Head of caudate nucleus (tissue), 42 donors: ENCODE measurements at regions not wholly inside any gene's neighbourhood (a gene's known extent, or its start where the extent isn't known, plus 50 kb on each side); places are given as distances from the start of the nearest gene placed in this dataset.
A peak's percentile ranks its signal among the peaks of the same experiment; 100 is the strongest.

Experiments
- DNase-seq, 42 donors: peaks; one replicate each; pipeline versions ENCODE4 v3.0.0 to v3.0.0-alpha.2; 2020 to 2021; ENCODE audit warnings: mixed read lengths in 7 of 42
- intact Hi-C: fragments of 100-400 bp; cut with DNase I; formaldehyde crosslinking; loops from one replicate; pipeline ENCODE4 v1.15.0; 2022

- no peak for DNase-seq
- intact Hi-C loops = no loop called here
Observed at GRCh38 chr5:38048400-38048799, 208.6 kb upstream of the GDNF start.

- intact Hi-C loops = no loop called here
- no peak for DNase-seq
Observed at GRCh38 chr5:38046103-38046502, 206.3 kb upstream of the GDNF start.

- intact Hi-C loops = no loop called here
- DNase-seq = no peak
Observed at GRCh38 chr5:38045446-38045845, 205.6 kb upstream of the GDNF start.

GRCh38 chr5:38039826-38040225, 200.0 kb upstream of the GDNF start:
- no peak for DNase-seq
- intact Hi-C loops = no loop called here

GRCh38 chr5:38039091-38039490, 199.2 kb upstream of the GDNF start:
- intact Hi-C loops = no loop called here
- DNase-seq = no peak

GRCh38 chr5:38036765-38037164, 196.9 kb upstream of the GDNF start:
- DNase-seq = no peak
- intact Hi-C loops = no loop called here

GRCh38 chr5:38032149-38032548, 192.3 kb upstream of the GDNF start:
- intact Hi-C loops = no loop called here
- no peak for DNase-seq

- intact Hi-C loops = no loop called here
Observed at GRCh38 chr5:38031304-38031703, 191.5 kb upstream of the GDNF start.

GRCh38 chr5:38029397-38030065, 189.7 kb upstream of the GDNF start:
- intact Hi-C loops = no loop called here
- DNase-seq = no peak

More at GRCh38 chr5:38031304-38031703, 191.5 kb upstream of the GDNF start:
- peak in 1 of 42 donors; percentile 28 for DNase-seq

GRCh38 chr5:38023799-38024198, 184.0 kb upstream of the GDNF start:
- intact Hi-C loops = no loop called here
- no peak for DNase-seq

GRCh38 chr5:38023371-38023770, 183.5 kb upstream of the GDNF start:
- DNase-seq = no peak
- intact Hi-C loops = no loop called here

GRCh38 chr5:38022631-38023030, 182.8 kb upstream of the GDNF start:
- intact Hi-C loops = no loop called here
- no peak for DNase-seq

GRCh38 chr5:38018016-38018415, 178.2 kb upstream of the GDNF start:
- intact Hi-C loops = no loop called here
- DNase-seq = no peak

- intact Hi-C loops = no loop called here
- no peak for DNase-seq
Observed at GRCh38 chr5:38013107-38013506, 173.3 kb upstream of the GDNF start.

GRCh38 chr5:38011668-38012188, 171.9 kb upstream of the GDNF start:
- intact Hi-C loops = no loop called here
- DNase-seq = no peak

GRCh38 chr5:38009749-38010358, 170.0 kb upstream of the GDNF start:
- DNase-seq = no peak
- intact Hi-C loops = no loop called here

- no peak for DNase-seq
Observed at GRCh38 chr5:38008198-38008597, 168.4 kb upstream of the GDNF start.

GRCh38 chr5:37999593-37999992, 159.8 kb upstream of the GDNF start:
- no peak for DNase-seq
- intact Hi-C loops = no loop called here

More at GRCh38 chr5:38008198-38008597, 168.4 kb upstream of the GDNF start:
- intact Hi-C loops = no loop called here

GRCh38 chr5:37996918-37997317, 157.1 kb upstream of the GDNF start:
- intact Hi-C loops = no loop called here
- no peak for DNase-seq

- intact Hi-C loops = no loop called here
- DNase-seq = no peak
Observed at GRCh38 chr5:37994729-37995128, 154.9 kb upstream of the GDNF start.
